Naive B cell (primary cell): ENCODE measurements at regions not wholly inside any gene's neighbourhood (a gene's known extent, or its start where the extent isn't known, plus 50 kb on each side); places are given as distances from the start of the nearest gene placed in this dataset.
A peak's percentile ranks its signal among the peaks of the same experiment; 100 is the strongest.

Experiments
- ATAC-seq, 2 donors: fragments of 150-1000 bp; cut with Tn5 transposase; 2 replicates each; pipeline ENCODE4 v1.10.0; 2021; ENCODE audit warnings: low read depth in 2 of 2, mild to moderate bottlenecking in 2 of 2, moderate library complexity in 2 of 2
- DNase-seq: peaks from one replicate; pipeline ENCODE4 v3.0.0; 2022
- H3K27ac Mint-ChIP-seq, 6 donors: one replicate each; pipeline ENCODE4 v1.8.0; 2020 to 2022; ENCODE audit warnings: mild to moderate bottlenecking in 6 of 6, mixed read lengths in 6 of 6, moderate library complexity in 5 of 6, inconsistent platforms in 2 of 6
- H3K27me3 Mint-ChIP-seq, 3 donors: one replicate each; pipeline ENCODE4 v1.8.0; 2021 to 2022; ENCODE audit warnings: mixed read lengths in 3 of 3, mild to moderate bottlenecking in 1 of 3
- H3K36me3 Mint-ChIP-seq, 2 donors: one replicate each; pipeline ENCODE4 v1.8.0; 2020 to 2022; ENCODE audit warnings: mixed read lengths in 2 of 2, inconsistent platforms in 1 of 2, mild to moderate bottlenecking in 1 of 2
- H3K4me1 Mint-ChIP-seq, 3 donors: one replicate each; pipeline ENCODE4 v1.8.0; 2020 to 2022; ENCODE audit warnings: mixed read lengths in 3 of 3, inconsistent platforms in 1 of 3, mild to moderate bottlenecking in 1 of 3, moderate library complexity in 1 of 3
- H3K4me3 Mint-ChIP-seq, 8 donors: one replicate each; pipeline ENCODE4 v1.8.0; 2020 to 2022; ENCODE audit warnings: mild to moderate bottlenecking in 8 of 8, mixed read lengths in 8 of 8, moderate library complexity in 8 of 8, inconsistent platforms in 2 of 8
- H3K9me3 Mint-ChIP-seq, 7 donors: one replicate each; pipeline ENCODE4 v1.8.0; 2020 to 2022; ENCODE audit warnings: mixed read lengths in 7 of 7, mild to moderate bottlenecking in 5 of 7, inconsistent platforms in 2 of 7, moderate library complexity in 1 of 7

DNA sequence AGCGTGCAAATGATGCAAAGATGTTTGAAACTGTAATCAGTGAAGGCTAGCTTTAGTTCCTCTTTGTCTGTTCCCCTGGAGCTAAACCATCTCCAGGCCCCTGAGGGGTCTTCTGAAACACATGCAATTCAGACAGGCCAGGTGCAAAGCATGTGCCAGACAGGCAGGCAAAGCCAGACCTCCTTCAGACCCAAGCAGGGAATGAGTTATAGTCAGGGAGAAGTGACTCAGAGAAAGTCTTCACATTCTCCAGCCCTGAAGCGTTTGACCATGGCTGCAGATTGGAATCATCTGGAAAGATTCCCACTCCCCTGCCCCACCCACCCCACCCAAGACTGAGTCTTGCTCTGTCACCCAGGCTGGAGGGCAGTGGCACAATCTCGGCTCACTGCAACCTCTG lies 187.0 kb upstream of the ISX start:
- no peak overlapping the region for H3K4me3 Mint-ChIP-seq
- H3K27ac Mint-ChIP-seq = no peak overlapping the region
- ATAC-seq (no peak), DNase-seq (no peak)
- peaks cover 0 to 9% (median 7%) of the 10 kb centered on the region in 3 donors for H3K27me3 Mint-ChIP-seq
- H3K9me3 Mint-ChIP-seq = peaks cover 0 to 8% (median 0%) of the 10 kb centered on the region in 7 donors
- H3K4me1 Mint-ChIP-seq = no peaks in the 10 kb centered on the region
- H3K36me3 Mint-ChIP-seq = no peaks in the 10 kb centered on the region

- Mint-ChIP-seq H3K27me3 (peaks cover 0 to 15% (median 12%) of the 10 kb centered on the region in 3 donors), H3K4me3 (no peak overlapping the region), H3K27ac (no peak overlapping the region), H3K9me3 (peaks cover 0 to 8% (median 0%) of the 10 kb centered on the region in 7 donors), H3K36me3 (no peaks in the 10 kb centered on the region), H3K4me1 (no peaks in the 10 kb centered on the region)
- DNase-seq = no peak
- ATAC-seq = no peak
These were observed 185.3 kb upstream of the ISX start for GRCh38 chr22:34880662-34881061.

DNA sequence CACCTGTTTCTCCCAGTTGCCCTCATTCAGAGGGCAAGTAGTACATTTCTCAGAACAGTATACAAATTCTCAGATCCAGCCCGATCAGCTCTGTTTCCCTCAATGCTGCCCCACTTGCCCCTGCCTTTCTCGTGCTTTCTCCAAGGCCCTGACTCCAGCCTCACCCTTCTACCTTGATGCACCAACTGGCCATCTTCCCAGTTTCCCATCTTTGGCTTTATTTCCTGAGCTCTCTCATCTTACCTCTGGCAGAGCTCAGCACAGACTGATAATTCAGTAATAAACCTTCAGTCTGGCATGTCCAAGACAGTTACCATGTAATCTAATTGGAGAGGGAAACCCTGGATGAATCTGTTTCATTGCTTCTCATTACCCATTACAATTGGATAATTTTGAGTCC lies 184.5 kb upstream of the ISX start:
- no peaks in the 10 kb centered on the region for H3K4me1 Mint-ChIP-seq
- DNase-seq = no peak
- H3K9me3 Mint-ChIP-seq = peaks cover 0 to 8% (median 0%) of the 10 kb centered on the region in 7 donors
- H3K4me3 Mint-ChIP-seq = no peak overlapping the region
- no peak overlapping the region for H3K27ac Mint-ChIP-seq
- peaks cover 0 to 15% (median 12%) of the 10 kb centered on the region in 3 donors for H3K27me3 Mint-ChIP-seq
- no peak for ATAC-seq
- no peaks in the 10 kb centered on the region for H3K36me3 Mint-ChIP-seq

- ATAC-seq (no peak), DNase-seq (no peak)
- H3K9me3 Mint-ChIP-seq = peaks cover 8 to 31% (median 16%) of the 10 kb centered on the region in 7 donors
- no peak overlapping the region for H3K4me3 Mint-ChIP-seq
- H3K36me3 Mint-ChIP-seq = peaks cover 4 to 5% of the 10 kb centered on the region in 2 donors
- no peaks in the 10 kb centered on the region for H3K4me1 Mint-ChIP-seq
- no peak overlapping the region for H3K27ac Mint-ChIP-seq
- H3K27me3 Mint-ChIP-seq = peaks cover 0 to 12% (median 10%) of the 10 kb centered on the region in 3 donors
These were observed 180.1 kb upstream of the ISX start for GRCh38 chr22:34885852-34886251.

DNA sequence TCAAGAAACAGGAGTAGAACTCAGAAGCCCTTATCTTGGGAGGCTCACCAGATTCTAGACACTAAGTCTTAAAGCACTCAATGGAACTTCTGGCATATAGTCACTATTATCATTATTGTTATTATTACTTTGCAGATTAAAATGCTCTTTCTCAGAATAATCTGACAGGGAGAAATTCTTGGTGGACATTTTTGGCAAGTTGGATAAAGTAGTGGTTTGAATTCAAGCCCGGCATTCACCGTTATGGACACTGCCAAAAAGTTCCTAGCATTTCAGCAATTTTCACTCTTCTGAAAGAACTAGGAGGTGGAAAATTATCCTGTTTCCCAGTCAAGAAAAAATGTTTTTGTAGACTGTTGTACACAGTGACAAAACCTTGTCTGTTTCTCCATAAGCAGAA lies 179.6 kb upstream of the ISX start:
- Mint-ChIP-seq H3K4me3 (no peak overlapping the region), H3K27ac (no peak overlapping the region), H3K4me1 (no peaks in the 10 kb centered on the region), H3K36me3 (peaks cover 9% of the 10 kb centered on the region in 2 donors), H3K27me3 (peaks cover 0 to 12% (median 9%) of the 10 kb centered on the region in 3 donors), H3K9me3 (peaks cover 13 to 36% (median 21%) of the 10 kb centered on the region in 7 donors)
- DNase-seq (no peak), ATAC-seq (no peak)

GRCh38 chr22:34886812-34887211 lies 179.1 kb upstream of the ISX start:
- ATAC-seq = no peak
- Mint-ChIP-seq H3K27ac (no peak overlapping the region), H3K36me3 (peaks cover 9% of the 10 kb centered on the region in 2 donors), H3K9me3 (peaks cover 13 to 40% (median 24%) of the 10 kb centered on the region in 7 donors), H3K27me3 (peaks cover 0 to 12% (median 6%) of the 10 kb centered on the region in 3 donors), H3K4me3 (no peak overlapping the region), H3K4me1 (no peaks in the 10 kb centered on the region)
- DNase-seq = no peak

- Mint-ChIP-seq H3K27ac (no peak overlapping the region), H3K36me3 (no peaks in the 10 kb centered on the region), H3K9me3 (peaks cover 0 to 8% (median 0%) of the 10 kb centered on the region in 7 donors), H3K4me1 (no peaks in the 10 kb centered on the region), H3K4me3 (no peak overlapping the region), H3K27me3 (peaks cover 0 to 30% (median 27%) of the 10 kb centered on the region in 3 donors)
- ATAC-seq (no peak), DNase-seq (no peak)
These were observed 168.8 kb upstream of the ISX start for GRCh38 chr22:34897126-34897525.

- H3K27ac Mint-ChIP-seq = no peak overlapping the region
These were observed 163.6 kb upstream of the ISX start for GRCh38 chr22:34902335-34902734.

GRCh38 chr22:34903416-34903815 lies 162.5 kb upstream of the ISX start:
- H3K27me3 Mint-ChIP-seq = peaks cover 0 to 5% (median 0%) of the 10 kb centered on the region in 3 donors

More at GRCh38 chr22:34902335-34902734, 163.6 kb upstream of the ISX start:
- peaks cover 0 to 4% (median 2%) of the 10 kb centered on the region in 7 donors for H3K9me3 Mint-ChIP-seq
- peaks cover 0 to 2% (median 0%) of the 10 kb centered on the region in 3 donors for H3K27me3 Mint-ChIP-seq
- H3K36me3 Mint-ChIP-seq = no peaks in the 10 kb centered on the region
- no peak overlapping the region for H3K4me3 Mint-ChIP-seq
- DNase-seq (no peak), ATAC-seq (no peak)
- H3K4me1 Mint-ChIP-seq = no peaks in the 10 kb centered on the region

DNA sequence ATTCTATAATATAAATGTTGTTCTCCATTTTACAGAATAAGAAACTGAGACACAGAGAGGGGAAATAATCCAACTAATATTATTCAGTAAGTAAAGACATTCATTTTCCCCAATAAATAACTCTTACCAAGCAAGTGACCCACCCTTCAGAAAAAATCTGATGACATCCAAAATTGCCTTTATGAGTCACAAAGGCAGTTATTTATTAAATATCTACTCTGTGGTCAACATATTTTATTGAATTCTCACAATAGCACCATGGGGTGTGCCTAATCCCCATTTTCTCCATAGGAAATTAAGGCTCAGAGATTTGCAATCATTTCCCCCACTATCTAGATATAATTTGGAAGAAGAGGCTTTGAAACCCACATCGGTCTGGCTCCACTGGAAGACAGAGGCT lies 161.5 kb upstream of the ISX start:
- Mint-ChIP-seq H3K9me3 (peaks cover 0 to 7% (median 2%) of the 10 kb centered on the region in 7 donors), H3K27me3 (peaks cover 0 to 5% (median 0%) of the 10 kb centered on the region in 3 donors), H3K4me1 (no peaks in the 10 kb centered on the region), H3K36me3 (no peaks in the 10 kb centered on the region), H3K27ac (no peak overlapping the region), H3K4me3 (no peak overlapping the region)
- ATAC-seq = no peak
- no peak for DNase-seq

More at GRCh38 chr22:34903416-34903815, 162.5 kb upstream of the ISX start:
- Mint-ChIP-seq H3K4me1 (no peaks in the 10 kb centered on the region), H3K27ac (no peak overlapping the region), H3K9me3 (peaks cover 0 to 4% (median 2%) of the 10 kb centered on the region in 7 donors), H3K36me3 (no peaks in the 10 kb centered on the region), H3K4me3 (no peak overlapping the region)
- no peak for DNase-seq
- no peak for ATAC-seq

GRCh38 chr22:34913826-34914225 lies 152.1 kb upstream of the ISX start:
- H3K27me3 Mint-ChIP-seq = peaks cover 7 to 19% (median 12%) of the 10 kb centered on the region in 3 donors
- H3K4me1 Mint-ChIP-seq = no peaks in the 10 kb centered on the region
- no peak for DNase-seq
- H3K27ac Mint-ChIP-seq = no peak overlapping the region
- ATAC-seq = no peak
- H3K4me3 Mint-ChIP-seq = no peak overlapping the region
- H3K9me3 Mint-ChIP-seq = peaks cover 0 to 6% (median 1%) of the 10 kb centered on the region in 7 donors
- H3K36me3 Mint-ChIP-seq = no peaks in the 10 kb centered on the region

DNA sequence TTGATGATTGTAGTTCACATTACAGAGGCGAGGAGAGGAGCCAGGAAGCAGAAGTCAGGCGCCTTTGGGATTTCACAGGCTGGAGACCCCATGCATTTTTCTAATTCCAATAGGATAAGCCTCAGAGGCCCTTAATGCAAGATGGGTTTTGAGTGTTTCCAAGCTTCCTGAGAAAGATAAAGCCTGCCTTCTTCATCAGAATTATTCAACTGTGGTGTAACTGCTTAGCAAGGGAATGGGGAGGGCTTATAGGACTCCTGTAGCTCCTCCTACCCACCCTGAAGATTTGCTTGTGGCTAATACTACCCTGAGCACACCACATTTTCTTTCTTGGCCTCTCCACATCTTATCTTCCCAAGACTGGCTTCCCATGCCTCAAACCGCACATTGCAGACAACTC lies 151.1 kb upstream of the ISX start:
- no peak for DNase-seq
- no peak for ATAC-seq
- Mint-ChIP-seq H3K4me3 (no peak overlapping the region), H3K27ac (peak overlapping the region in 2 of 6 donors; percentile 32 to 86), H3K4me1 (no peaks in the 10 kb centered on the region), H3K36me3 (no peaks in the 10 kb centered on the region), H3K27me3 (peaks cover 9 to 19% (median 16%) of the 10 kb centered on the region in 3 donors), H3K9me3 (peaks cover 0 to 4% (median 2%) of the 10 kb centered on the region in 7 donors)

DNA sequence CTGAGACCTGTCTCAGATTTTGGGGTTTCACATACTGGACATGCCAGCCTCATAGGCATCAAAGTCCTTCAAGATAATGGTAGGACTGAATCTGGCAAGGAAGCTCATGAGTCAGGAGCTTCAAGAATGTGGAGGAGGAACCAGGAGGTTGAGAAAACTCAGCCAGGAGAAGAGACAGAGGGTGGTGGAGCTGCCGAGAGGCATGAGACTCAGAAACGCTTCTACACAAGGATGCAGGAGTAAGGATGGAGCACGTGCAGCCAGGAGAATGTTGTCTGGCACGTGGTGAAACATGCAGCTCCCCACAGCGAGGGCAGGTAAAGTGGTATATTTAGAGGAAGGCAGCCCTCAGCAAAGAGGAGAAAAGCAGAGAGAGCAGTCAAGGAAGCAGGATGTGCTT lies 148.7 kb upstream of the ISX start:
- peaks cover 0 to 10% (median 5%) of the 10 kb centered on the region in 7 donors for H3K9me3 Mint-ChIP-seq
- H3K4me1 Mint-ChIP-seq = no peaks in the 10 kb centered on the region
- DNase-seq (no peak), ATAC-seq (no peak)
- no peaks in the 10 kb centered on the region for H3K36me3 Mint-ChIP-seq
- no peak overlapping the region for H3K4me3 Mint-ChIP-seq
- peak overlapping the region in 1 of 6 donors; percentile 89 for H3K27ac Mint-ChIP-seq
- peaks cover 9 to 25% (median 19%) of the 10 kb centered on the region in 3 donors for H3K27me3 Mint-ChIP-seq

GRCh38 chr22:34931026-34931425 lies 134.9 kb upstream of the ISX start:
- Mint-ChIP-seq H3K4me3 (no peak overlapping the region), H3K4me1 (no peaks in the 10 kb centered on the region), H3K27me3 (peaks cover 0 to 8% (median 0%) of the 10 kb centered on the region in 3 donors), H3K9me3 (peaks cover 2 to 12% (median 4%) of the 10 kb centered on the region in 7 donors), H3K36me3 (no peaks in the 10 kb centered on the region), H3K27ac (no peak overlapping the region)
- DNase-seq (no peak), ATAC-seq (no peak)
